Kidney (tissue), 13 donors: ENCODE measurements at regions not wholly inside any gene's neighbourhood (a gene's known extent, or its start where the extent isn't known, plus 50 kb on each side); places are given as distances from the start of the nearest gene placed in this dataset.

Source experiments
- DNase-seq, 5 donors: peaks; one replicate each; pipeline ENCODE4 v3.0.0-alpha.2; 2013 to 2020
- FAIRE-seq: peaks from 2 replicates; lab custom pipeline; 2012; peaks lifted over from hg19 to GRCh38; lab: Jason Lieb, UNC
- H3K27ac ChIP-seq, 2 donors: one replicate each; pipeline ENCODE4 v1.7.0; 2013; ENCODE audit warnings: low read depth in 2 of 2, low read length in 2 of 2, inconsistent platforms in 1 of 2
- H3K27me3 ChIP-seq: one replicate; pipeline ENCODE4 v1.7.1; 2013; ENCODE audit warnings: low read length, inconsistent platforms; ENCODE audit not compliant: control insufficient read depth, insufficient read depth
- H3K36me3 ChIP-seq, 3 donors: one replicate each; pipeline versions ENCODE4 v1.7.0 to v1.7.1; 2013; ENCODE audit warnings: low read length in 3 of 3, control low read depth in 1 of 3, inconsistent platforms in 1 of 3; ENCODE audit not compliant: insufficient read depth in 3 of 3, control insufficient read depth in 2 of 3
- H3K4me1 ChIP-seq, 3 donors: one replicate each; pipeline versions ENCODE4 v1.7.0 to v1.7.1; 2013; ENCODE audit warnings: low read length in 3 of 3, inconsistent platforms in 1 of 3, low read depth in 1 of 3; ENCODE audit not compliant: control insufficient read depth in 2 of 3, insufficient read depth in 2 of 3
- H3K4me3 ChIP-seq, 3 donors: one replicate each; pipeline versions ENCODE4 v1.7.0 to v1.8.1; 2013; ENCODE audit warnings: low read length in 3 of 3, control low read depth in 1 of 3, inconsistent platforms in 1 of 3
- H3K9ac ChIP-seq, 3 donors: one replicate each; pipeline versions ENCODE4 v1.7.0 to v1.7.1; 2013; ENCODE audit warnings: low read length in 3 of 3, control low read depth in 1 of 3, inconsistent platforms in 1 of 3
- H3K9me3 ChIP-seq, 3 donors: one replicate each; pipeline versions ENCODE4 v1.7.0 to v1.7.1; 2013; ENCODE audit warnings: low read length in 3 of 3, control low read depth in 1 of 3, inconsistent platforms in 1 of 3; ENCODE audit not compliant: control insufficient read depth in 2 of 3, insufficient read depth in 1 of 3
- intact Hi-C: fragments of 100-400 bp; cut with DNase I; formaldehyde crosslinking; loops from one replicate; pipeline ENCODE4 v1.11.1; 2022
- TF ChIP-seq, protein P1 (sequence below): IDR thresholded peaks from 3 replicates; pipeline ENCODE4 v1.5.1; 2012; ENCODE audit warnings: mild to moderate bottlenecking, moderate library complexity, borderline replicate concordance; ENCODE audit not compliant: insufficient read depth; ENCODE audit errors: extremely low read depth
- donor health status: control.
- donor health status: control.
- donor health status: control.
- donor health status: control.
- donor health status: control.
- donor health status: DM: yes; HTN: yes; CAD: no.
- donor health status: Normal renal cell carcinoma (clear cell type).

DNA sequence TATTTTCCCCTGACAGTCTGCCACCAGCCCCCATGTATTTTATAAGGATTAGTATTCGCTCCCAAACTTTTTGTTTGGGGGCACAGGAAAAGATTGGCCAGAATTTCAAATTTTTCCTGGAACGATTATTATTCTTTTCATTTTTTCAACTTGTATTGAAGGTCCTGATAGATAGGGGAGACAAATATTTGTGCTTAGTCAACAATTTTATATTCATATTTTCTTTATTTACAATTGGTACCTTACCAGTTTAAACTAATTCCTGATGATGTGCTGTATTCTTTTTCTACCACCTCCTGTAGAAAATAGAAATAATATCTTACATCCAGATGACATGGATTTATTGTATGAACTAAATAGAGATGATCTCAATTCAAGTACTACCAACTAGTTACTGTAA is 60.7 kb upstream of the TSLP start:
- FAIRE-seq, result no peak
- TF ChIP-seq, protein P1, sequence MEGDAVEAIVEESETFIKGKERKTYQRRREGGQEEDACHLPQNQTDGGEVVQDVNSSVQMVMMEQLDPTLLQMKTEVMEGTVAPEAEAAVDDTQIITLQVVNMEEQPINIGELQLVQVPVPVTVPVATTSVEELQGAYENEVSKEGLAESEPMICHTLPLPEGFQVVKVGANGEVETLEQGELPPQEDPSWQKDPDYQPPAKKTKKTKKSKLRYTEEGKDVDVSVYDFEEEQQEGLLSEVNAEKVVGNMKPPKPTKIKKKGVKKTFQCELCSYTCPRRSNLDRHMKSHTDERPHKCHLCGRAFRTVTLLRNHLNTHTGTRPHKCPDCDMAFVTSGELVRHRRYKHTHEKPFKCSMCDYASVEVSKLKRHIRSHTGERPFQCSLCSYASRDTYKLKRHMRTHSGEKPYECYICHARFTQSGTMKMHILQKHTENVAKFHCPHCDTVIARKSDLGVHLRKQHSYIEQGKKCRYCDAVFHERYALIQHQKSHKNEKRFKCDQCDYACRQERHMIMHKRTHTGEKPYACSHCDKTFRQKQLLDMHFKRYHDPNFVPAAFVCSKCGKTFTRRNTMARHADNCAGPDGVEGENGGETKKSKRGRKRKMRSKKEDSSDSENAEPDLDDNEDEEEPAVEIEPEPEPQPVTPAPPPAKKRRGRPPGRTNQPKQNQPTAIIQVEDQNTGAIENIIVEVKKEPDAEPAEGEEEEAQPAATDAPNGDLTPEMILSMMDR, result no peak
- Histone ChIP-seq H3K4me1 (no peaks in the 10 kb centered on the region), H3K27ac (no peak overlapping the region), H3K4me3 (no peak overlapping the region), H3K9me3 (no peaks in the 10 kb centered on the region), H3K36me3 (no peaks in the 10 kb centered on the region), H3K9ac (no peak overlapping the region), H3K27me3 (no peaks in the 10 kb centered on the region)
- no peak for DNase-seq
- intact Hi-C loops, result no loop called here

DNA sequence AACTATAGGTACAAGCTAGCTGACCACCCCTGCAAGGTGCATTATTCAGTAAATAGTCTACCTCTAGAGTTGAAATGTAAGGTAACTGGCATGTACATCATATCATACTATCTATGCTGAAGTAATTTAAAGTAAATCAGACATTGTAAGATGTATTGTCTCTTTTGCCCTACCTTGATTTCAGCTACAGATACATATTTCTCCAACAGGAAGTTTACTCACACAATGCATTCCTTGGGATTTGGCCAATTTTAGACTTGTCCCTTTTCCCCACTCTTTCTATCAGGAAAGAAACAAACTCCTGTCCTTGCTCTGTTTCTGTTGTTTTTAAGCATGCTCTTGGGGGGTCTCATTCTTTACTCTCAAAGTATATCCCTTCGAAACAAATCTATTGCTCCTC is 58.5 kb upstream of the TSLP start:
- intact Hi-C loops, result no loop called here

DNA sequence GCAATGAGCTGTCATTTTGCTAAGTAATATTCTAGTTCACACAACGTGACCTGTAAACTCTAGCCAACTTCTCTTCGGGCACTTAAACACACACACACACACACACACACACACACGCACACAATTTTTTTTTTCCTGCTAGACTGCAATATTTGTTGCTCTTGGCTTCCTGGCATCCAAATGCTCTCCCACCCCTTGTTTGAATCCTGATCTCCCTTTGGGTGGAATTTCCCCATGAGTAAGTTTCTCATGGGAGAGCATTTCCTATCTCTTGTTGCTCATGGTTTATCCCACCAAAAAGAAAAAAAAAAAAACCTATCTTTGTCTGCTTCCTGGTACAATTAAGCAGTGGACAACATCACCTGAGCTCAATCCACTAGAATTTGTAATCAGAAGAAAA is 54.7 kb upstream of the TSLP start:
- Histone ChIP-seq H3K4me1 (no peaks in the 10 kb centered on the region), H3K4me3 (no peak overlapping the region), H3K9ac (no peak overlapping the region), H3K27ac (no peak overlapping the region), H3K36me3 (no peaks in the 10 kb centered on the region), H3K27me3 (no peaks in the 10 kb centered on the region), H3K9me3 (no peaks in the 10 kb centered on the region)
- DNase-seq (no peak), FAIRE-seq (no peak)
- TF ChIP-seq, protein P1, result no peak
- intact Hi-C loops, result no loop called here

More for the DNA sequence above, 58.5 kb upstream of the TSLP start:
- TF ChIP-seq, protein P1, result no peak
- Histone ChIP-seq H3K27me3 (no peaks in the 10 kb centered on the region), H3K36me3 (no peaks in the 10 kb centered on the region), H3K27ac (no peak overlapping the region), H3K4me1 (no peaks in the 10 kb centered on the region), H3K9ac (no peak overlapping the region), H3K9me3 (no peaks in the 10 kb centered on the region), H3K4me3 (no peak overlapping the region)
- DNase-seq, result no peak
- no peak for FAIRE-seq

DNA sequence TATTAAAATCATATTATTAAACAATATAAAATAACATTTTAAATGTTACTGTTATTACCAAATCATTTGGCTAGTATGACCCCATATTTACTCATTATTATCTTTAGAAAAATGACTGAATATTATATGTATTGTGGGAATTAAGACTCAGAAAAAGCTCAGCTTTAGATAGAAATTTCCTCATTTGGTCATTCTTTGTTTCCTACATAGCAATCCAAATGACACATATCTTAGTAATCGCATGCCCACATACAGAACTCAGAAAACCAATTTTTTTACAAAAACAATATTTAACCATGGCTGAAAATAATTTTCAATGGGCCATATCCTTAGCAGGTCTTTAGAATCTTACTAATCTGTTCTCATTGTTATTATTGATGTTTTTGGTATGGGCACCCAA is 53.8 kb upstream of the TSLP start:
- TF ChIP-seq, protein P1, result no peak
- DNase-seq, result no peak
- no peaks in the 10 kb centered on the region for H3K4me1 ChIP-seq
- no peaks in the 10 kb centered on the region for H3K9me3 ChIP-seq
- intact Hi-C loops, result no loop called here
- no peak overlapping the region for H3K9ac ChIP-seq
- no peak for FAIRE-seq
- no peak overlapping the region for H3K27ac ChIP-seq
- no peaks in the 10 kb centered on the region for H3K27me3 ChIP-seq
- no peaks in the 10 kb centered on the region for H3K36me3 ChIP-seq
- H3K4me3 ChIP-seq, result no peak overlapping the region
